Keratinocyte (primary cell): ENCODE measurements at regions not wholly inside any gene's neighbourhood (a gene's known extent, or its start where the extent isn't known, plus 50 kb on each side); places are given as distances from the start of the nearest gene placed in this dataset.

Experiments used
- DNase-seq: peaks from one replicate; pipeline ENCODE4 v3.0.0-alpha.2; 2011; ENCODE audit warnings: low read depth, missing footprints, low spot score
- FAIRE-seq: peaks from 2 replicates; lab custom pipeline; 2011; peaks lifted over from hg19 to GRCh38; lab: Jason Lieb, UNC
- H2AFZ ChIP-seq: 2 replicates; pipeline ENCODE4 v1.6.0; 2012; ENCODE audit warnings: low read length, control low read depth, inconsistent platforms; ENCODE audit not compliant: control insufficient read depth
- H3K27ac ChIP-seq: 2 replicates; pipeline ENCODE4 v1.5.1; 2011; ENCODE audit warnings: low read length; ENCODE audit not compliant: control insufficient read depth, insufficient read depth
- H3K27me3 ChIP-seq: 3 replicates; pipeline ENCODE4 v1.6.0; 2011; ENCODE audit warnings: low read length; ENCODE audit not compliant: control insufficient read depth, insufficient read depth; ENCODE audit errors: extremely low read depth
- H3K36me3 ChIP-seq, 2 experiments: 2 replicates in 1 of 2; 3 replicates in 1 of 2; pipeline ENCODE4 v1.5.1; 2011; ENCODE audit warnings: low read length in 2 of 2, mild to moderate bottlenecking in 1 of 2; ENCODE audit not compliant: control insufficient read depth in 2 of 2, insufficient read depth in 2 of 2; ENCODE audit errors: extremely low read depth in 1 of 2
- H3K4me1 ChIP-seq: 3 replicates; pipeline ENCODE4 v1.5.1; 2011; ENCODE audit warnings: low read length; ENCODE audit not compliant: control insufficient read depth, insufficient read depth; ENCODE audit errors: extremely low read depth
- H3K4me2 ChIP-seq: 3 replicates; pipeline ENCODE4 v1.6.0; 2011; ENCODE audit warnings: low read depth, low read length; ENCODE audit not compliant: control insufficient read depth, insufficient read depth; ENCODE audit errors: extremely low read depth
- H3K4me3 ChIP-seq, 3 experiments: fragments of 200-600 bp in 1 of 3; sonication (generic) in 1 of 3; 2 replicates in 2 of 3; 3 replicates in 1 of 3; pipeline ENCODE4 v1.5.1; 2011 to 2016; ENCODE audit warnings: low read length in 3 of 3, mild to moderate bottlenecking in 3 of 3, control low read depth in 2 of 3, inconsistent platforms in 1 of 3, low read depth in 1 of 3, mixed read lengths in 1 of 3, mixed run types in 1 of 3, moderate library complexity in 1 of 3; ENCODE audit not compliant: control insufficient read depth in 2 of 3, insufficient read depth in 2 of 3; ENCODE audit errors: extremely low read depth in 1 of 3
- H3K79me2 ChIP-seq: 2 replicates; pipeline ENCODE4 v1.6.0; 2012; ENCODE audit warnings: low read length; ENCODE audit not compliant: control insufficient read depth, insufficient read depth
- H3K9ac ChIP-seq: 3 replicates; pipeline ENCODE4 v1.6.0; 2011; ENCODE audit warnings: low read length; ENCODE audit not compliant: control insufficient read depth, insufficient read depth; ENCODE audit errors: extremely low read depth
- H3K9me1 ChIP-seq: 3 replicates; pipeline ENCODE4 v1.6.0; 2011; ENCODE audit warnings: low read length; ENCODE audit not compliant: control insufficient read depth, insufficient read depth; ENCODE audit errors: extremely low read depth
- H3K9me3 ChIP-seq: 2 replicates; pipeline ENCODE4 v1.5.1; 2012; ENCODE audit warnings: low read depth, low read length; ENCODE audit not compliant: control insufficient read depth
- H4K20me1 ChIP-seq: 3 replicates; pipeline ENCODE4 v1.6.0; 2011; ENCODE audit warnings: low read length; ENCODE audit not compliant: control insufficient read depth, insufficient read depth; ENCODE audit errors: extremely low read depth
- CTCF ChIP-seq, 3 experiments: IDR thresholded peaks in 1 of 3; conservative IDR thresholded peaks in 1 of 3; optimal IDR thresholded peaks in 1 of 3; 2 replicates in 2 of 3; 3 replicates in 1 of 3; pipeline versions ENCODE3 to v1.5.1; 2011; ENCODE audit warnings: low read length in 3 of 3, mild to moderate bottlenecking in 3 of 3, moderate library complexity in 2 of 3, control low read depth in 1 of 3, inconsistent platforms in 1 of 3; ENCODE audit not compliant: insufficient read depth in 2 of 3; ENCODE audit errors: extremely low read depth in 1 of 3
- EZH2 ChIP-seq: IDR thresholded peaks from one replicate; pipeline ENCODE4 v1.6.1; 2012; ENCODE audit warnings: inconsistent platforms, mild to moderate bottlenecking, low read length, moderate library complexity
- dilution Hi-C: fragments of 300-500 bp; cut with MboI; formaldehyde crosslinking; loops from one replicate; pipeline ENCODE4 v1.7.0; 2020; ENCODE audit warnings: low sequenced_read_pairs; ENCODE audit not compliant: extremely low pct_ligation_motif_present

GRCh38 chr6:121810158-121811032 is 374.9 kb downstream of the GJA1 start:
- Histone ChIP-seq H3K9me1 (no peaks in the 10 kb centered on the region), H4K20me1 (no peaks in the 10 kb centered on the region), H3K4me1 (no peaks in the 10 kb centered on the region), H3K27me3 (no peaks in the 10 kb centered on the region), H3K4me2 (no peak overlapping the region), H3K4me3 (no peak overlapping the region), H3K9me3 (no peaks in the 10 kb centered on the region), H2AFZ (no peak overlapping the region), H3K36me3 (no peaks in the 10 kb centered on the region), H3K79me2 (no peaks in the 10 kb centered on the region), H3K9ac (no peak overlapping the region), H3K27ac (no peak overlapping the region)
- no peak for DNase-seq
- no peak for FAIRE-seq
- dilution Hi-C loops, result no loop called here
- TF ChIP-seq EZH2, result no peak
- TF ChIP-seq CTCF (optimal IDR thresholded peaks at IDR 0.05 in 1 of 3, IDR thresholded peaks at IDR 0.05 in 1 of 3, conservative IDR thresholded peaks at IDR 0.05 in 1 of 3; ENCODE audit: extremely low read depth in 1 of 3, insufficient read depth in 2 of 3, low read length in 3 of 3), result no peak

GRCh38 chr6:121811106-121811505 is 375.7 kb downstream of the GJA1 start:
- Histone ChIP-seq H3K9me3 (no peaks in the 10 kb centered on the region), H3K4me2 (no peak overlapping the region), H3K9ac (no peak overlapping the region), H4K20me1 (no peaks in the 10 kb centered on the region), H3K4me1 (no peaks in the 10 kb centered on the region), H3K9me1 (no peaks in the 10 kb centered on the region), H3K27me3 (no peaks in the 10 kb centered on the region), H3K36me3 (no peaks in the 10 kb centered on the region), H3K4me3 (no peak overlapping the region), H3K79me2 (no peaks in the 10 kb centered on the region), H3K27ac (no peak overlapping the region), H2AFZ (no peak overlapping the region)
- DNase-seq, result no peak
- no peak for FAIRE-seq
- no peak for TF ChIP-seq EZH2
- TF ChIP-seq CTCF (optimal IDR thresholded peaks at IDR 0.05 in 1 of 3, IDR thresholded peaks at IDR 0.05 in 1 of 3, conservative IDR thresholded peaks at IDR 0.05 in 1 of 3; ENCODE audit: extremely low read depth in 1 of 3, insufficient read depth in 2 of 3, low read length in 3 of 3), result no peak
- dilution Hi-C loops, result no loop called here
